BJ (cell line): ENCODE measurements at regions not wholly inside any gene's neighbourhood (a gene's known extent, or its start where the extent isn't known, plus 50 kb on each side); places are given as distances from the start of the nearest gene placed in this dataset.

Experiments used
- CTCF ChIA-PET: fragments of 350-600 bp; formaldehyde crosslinking; extraction: SDS; loops from one replicate; lab custom pipeline; 2021; ENCODE audit warnings: antibody characterized with exemption, inconsistent platforms; lab: Yijun Ruan, JAX
- POLR2A ChIA-PET: fragments of 300-600 bp; sonication (Branson Sonifier 250); formaldehyde crosslinking; extraction: SDS; loops from one replicate; lab custom pipeline; 2021; ENCODE audit warnings: antibody characterized with exemption; lab: Charles Lee
- DNase-seq: peaks from one replicate; pipeline ENCODE4 v3.0.0-alpha.2; 2011; ENCODE audit warnings: low read depth
- H3K27me3 ChIP-seq: 2 replicates; pipeline ENCODE4 v1.6.0; 2011; ENCODE audit warnings: low read length; ENCODE audit not compliant: control insufficient read depth, insufficient read depth
- H3K36me3 ChIP-seq: 2 replicates; pipeline ENCODE4 v1.5.1; 2011; ENCODE audit warnings: low read length; ENCODE audit not compliant: control insufficient read depth, insufficient read depth
- H3K4me3 ChIP-seq: 2 replicates; pipeline ENCODE4 v1.5.1; 2011; ENCODE audit warnings: low read depth, mild to moderate bottlenecking, control low read depth, low read length
- TF ChIP-seq, protein P1 (sequence below): IDR thresholded peaks from 2 replicates; pipeline ENCODE4 v1.5.1; 2011; ENCODE audit warnings: low read depth, mild to moderate bottlenecking, control low read depth, inconsistent platforms, low read length, moderate library complexity; ENCODE audit not compliant: insufficient read depth

DNA sequence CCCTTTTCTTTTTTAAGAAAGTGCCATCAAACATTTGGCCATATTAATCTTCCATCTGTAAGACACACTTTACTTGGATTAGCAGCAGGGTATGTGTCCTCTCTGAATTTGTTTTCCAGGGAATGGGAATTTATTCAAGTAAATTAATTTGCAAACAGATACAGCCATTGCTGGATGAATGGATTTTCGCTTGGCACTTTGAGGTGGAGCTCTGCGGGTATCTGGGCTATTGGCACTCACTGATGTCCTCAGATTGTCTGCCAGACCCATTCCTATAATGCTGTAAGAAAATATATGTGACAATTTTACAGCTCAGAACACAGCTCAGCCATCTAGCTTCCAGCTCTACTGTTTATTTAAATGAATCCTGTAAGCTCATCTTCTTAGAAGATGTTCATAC is 201.2 kb upstream of the CDH20 start:
- no peak for DNase-seq

DNA sequence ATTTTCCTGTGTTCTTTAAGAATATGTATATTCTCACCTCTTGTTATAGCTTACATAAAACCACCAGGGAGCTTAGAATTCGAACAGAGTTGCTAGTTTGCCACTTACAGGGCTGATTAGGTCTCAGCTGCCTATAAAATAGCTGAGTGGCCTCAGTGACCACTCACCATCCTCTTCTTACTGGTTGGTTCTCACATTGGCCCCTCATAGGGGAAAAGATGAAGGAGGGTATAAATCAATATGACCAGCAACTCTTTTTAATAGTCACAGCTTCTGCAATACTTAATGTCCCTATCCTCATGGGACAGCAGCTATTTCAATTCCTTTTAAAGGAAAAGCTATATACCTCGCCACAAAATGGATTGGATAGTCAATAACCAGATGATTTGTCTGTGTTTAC is 199.4 kb upstream of the CDH20 start:
- TF ChIP-seq, protein P1, sequence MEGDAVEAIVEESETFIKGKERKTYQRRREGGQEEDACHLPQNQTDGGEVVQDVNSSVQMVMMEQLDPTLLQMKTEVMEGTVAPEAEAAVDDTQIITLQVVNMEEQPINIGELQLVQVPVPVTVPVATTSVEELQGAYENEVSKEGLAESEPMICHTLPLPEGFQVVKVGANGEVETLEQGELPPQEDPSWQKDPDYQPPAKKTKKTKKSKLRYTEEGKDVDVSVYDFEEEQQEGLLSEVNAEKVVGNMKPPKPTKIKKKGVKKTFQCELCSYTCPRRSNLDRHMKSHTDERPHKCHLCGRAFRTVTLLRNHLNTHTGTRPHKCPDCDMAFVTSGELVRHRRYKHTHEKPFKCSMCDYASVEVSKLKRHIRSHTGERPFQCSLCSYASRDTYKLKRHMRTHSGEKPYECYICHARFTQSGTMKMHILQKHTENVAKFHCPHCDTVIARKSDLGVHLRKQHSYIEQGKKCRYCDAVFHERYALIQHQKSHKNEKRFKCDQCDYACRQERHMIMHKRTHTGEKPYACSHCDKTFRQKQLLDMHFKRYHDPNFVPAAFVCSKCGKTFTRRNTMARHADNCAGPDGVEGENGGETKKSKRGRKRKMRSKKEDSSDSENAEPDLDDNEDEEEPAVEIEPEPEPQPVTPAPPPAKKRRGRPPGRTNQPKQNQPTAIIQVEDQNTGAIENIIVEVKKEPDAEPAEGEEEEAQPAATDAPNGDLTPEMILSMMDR: no peak
- CTCF ChIA-PET: no interaction called here
- Histone ChIP-seq H3K4me3 (no peak overlapping the region), H3K36me3 (no peaks in the 10 kb centered on the region), H3K27me3 (no peaks in the 10 kb centered on the region)
- POLR2A ChIA-PET: no interaction called here
- DNase-seq: no peak

More for the DNA sequence above, 201.2 kb upstream of the CDH20 start:
- POLR2A ChIA-PET: no interaction called here
- TF ChIP-seq, protein P1: no peak
- H3K27me3 ChIP-seq: no peaks in the 10 kb centered on the region
- CTCF ChIA-PET: no interaction called here
- H3K4me3 ChIP-seq: no peak overlapping the region
- no peaks in the 10 kb centered on the region for H3K36me3 ChIP-seq

DNA sequence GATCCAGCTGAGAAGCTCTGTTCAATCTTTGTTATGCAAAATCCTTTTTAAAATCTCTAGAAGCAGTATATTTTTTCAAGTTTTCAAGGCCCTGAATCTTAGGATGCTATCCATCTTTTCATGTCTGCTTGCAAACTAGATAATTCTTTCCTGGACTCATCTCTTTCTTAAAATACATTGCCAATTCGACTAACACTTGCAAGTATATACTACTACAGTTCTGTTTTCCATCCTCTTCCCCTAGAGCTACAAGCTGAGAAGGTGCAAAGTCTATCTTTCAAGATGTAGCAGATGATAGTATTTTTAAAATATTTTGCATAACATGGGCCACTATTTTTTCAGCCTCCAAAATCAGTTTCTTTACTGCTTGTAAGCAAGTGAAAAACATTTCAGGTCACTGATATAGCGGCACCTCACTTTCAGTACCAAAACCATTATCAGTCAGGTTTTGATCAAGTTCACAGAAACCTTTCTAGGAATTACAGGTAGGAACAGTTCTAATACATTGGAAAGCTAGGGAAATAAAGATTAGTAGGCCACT is 196.4 kb upstream of the CDH20 start:
- no peak for DNase-seq
- Histone ChIP-seq H3K4me3 (no peak overlapping the region), H3K27me3 (no peaks in the 10 kb centered on the region), H3K36me3 (no peaks in the 10 kb centered on the region)
- CTCF ChIA-PET: no interaction called here
- POLR2A ChIA-PET: no interaction called here
- TF ChIP-seq, protein P1: no peak

DNA sequence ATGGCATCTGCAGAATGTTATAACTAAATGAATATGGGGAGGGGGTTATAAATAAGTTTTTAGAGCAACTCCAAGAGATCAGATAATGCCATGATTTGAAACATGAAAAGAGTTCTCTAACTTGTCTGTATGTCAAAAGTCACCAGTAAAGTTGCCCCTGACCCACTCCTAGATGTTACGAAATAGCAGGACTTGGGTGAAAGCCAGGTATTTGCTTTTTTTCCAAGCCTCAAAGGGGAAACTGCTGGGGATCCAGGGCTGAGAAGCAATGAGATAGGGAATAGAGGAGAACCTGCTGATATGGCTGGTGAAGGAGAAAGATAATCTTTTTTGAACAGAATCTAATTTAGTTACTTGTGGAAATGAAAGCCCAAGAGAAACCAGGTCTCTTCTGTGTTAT is 191.5 kb upstream of the CDH20 start:
- POLR2A ChIA-PET: no interaction called here

DNA sequence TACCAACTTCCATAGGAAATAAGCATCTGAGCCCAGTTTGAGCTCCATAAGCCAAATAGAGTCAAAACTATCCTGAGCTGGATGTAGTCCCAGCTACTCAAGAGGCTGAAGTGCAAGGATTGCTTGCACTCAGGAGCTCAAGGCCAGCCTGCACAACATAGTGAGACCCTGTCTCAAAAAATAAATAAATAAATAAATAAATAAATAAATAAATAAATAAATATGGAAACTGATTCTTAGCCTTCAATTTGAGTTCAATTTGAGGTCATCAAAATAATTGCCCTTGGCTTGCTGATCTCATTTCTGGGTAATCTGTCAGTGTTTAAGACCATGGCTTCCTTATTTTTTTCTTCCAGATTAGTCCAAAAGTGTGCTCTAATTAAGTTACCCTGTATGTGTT is 184.9 kb upstream of the CDH20 start:
- POLR2A ChIA-PET: no interaction called here
- TF ChIP-seq, protein P1: no peak
- Histone ChIP-seq H3K36me3 (no peaks in the 10 kb centered on the region), H3K27me3 (no peaks in the 10 kb centered on the region), H3K4me3 (no peak overlapping the region)
- CTCF ChIA-PET: interaction anchor here (1.4 kb wide), 1 partner anchor 13 kb away, joined by 3 read pairs; no protein-coding TSS in a partner anchor
- no peak for DNase-seq

More for the DNA sequence above, 191.5 kb upstream of the CDH20 start:
- Histone ChIP-seq H3K27me3 (no peaks in the 10 kb centered on the region), H3K4me3 (no peak overlapping the region), H3K36me3 (no peaks in the 10 kb centered on the region)
- no peak for DNase-seq
- CTCF ChIA-PET: no interaction called here
- TF ChIP-seq, protein P1: no peak
